Dendritic cell treated with granulocyte-macrophage colony-stimulating factor and Interleukin-4, amounts not matched to agents 40 ng/mL and 50 ng/mL, for 4 days (primary cell): ENCODE measurements at regions not wholly inside any gene's neighbourhood (a gene's known extent, or its start where the extent isn't known, plus 50 kb on each side); places are given as distances from the start of the nearest gene placed in this dataset.

ENCODE experiments used
- H3K27ac Mint-ChIP-seq: one replicate; pipeline ENCODE4 v1.8.0; 2022; ENCODE audit warnings: mild to moderate bottlenecking, mixed read lengths
- H3K27me3 Mint-ChIP-seq: one replicate; pipeline ENCODE4 v1.8.0; 2022; ENCODE audit warnings: mild to moderate bottlenecking, mixed read lengths
- H3K36me3 Mint-ChIP-seq: one replicate; pipeline ENCODE4 v1.8.0; 2022; ENCODE audit warnings: low read depth, mixed read lengths
- H3K4me1 Mint-ChIP-seq: one replicate; pipeline ENCODE4 v1.8.0; 2022; ENCODE audit warnings: low read depth, mixed read lengths
- H3K4me3 Mint-ChIP-seq: one replicate; pipeline ENCODE4 v1.8.0; 2022; ENCODE audit warnings: mild to moderate bottlenecking, moderate library complexity, mixed read lengths
- H3K9me3 Mint-ChIP-seq: one replicate; pipeline ENCODE4 v1.8.0; 2022; ENCODE audit warnings: mixed read lengths
- intact Hi-C: fragments of 100-400 bp; cut with micrococcal nuclease; formaldehyde crosslinking; loops from one replicate; pipeline ENCODE4 v1.15.0; 2022

DNA sequence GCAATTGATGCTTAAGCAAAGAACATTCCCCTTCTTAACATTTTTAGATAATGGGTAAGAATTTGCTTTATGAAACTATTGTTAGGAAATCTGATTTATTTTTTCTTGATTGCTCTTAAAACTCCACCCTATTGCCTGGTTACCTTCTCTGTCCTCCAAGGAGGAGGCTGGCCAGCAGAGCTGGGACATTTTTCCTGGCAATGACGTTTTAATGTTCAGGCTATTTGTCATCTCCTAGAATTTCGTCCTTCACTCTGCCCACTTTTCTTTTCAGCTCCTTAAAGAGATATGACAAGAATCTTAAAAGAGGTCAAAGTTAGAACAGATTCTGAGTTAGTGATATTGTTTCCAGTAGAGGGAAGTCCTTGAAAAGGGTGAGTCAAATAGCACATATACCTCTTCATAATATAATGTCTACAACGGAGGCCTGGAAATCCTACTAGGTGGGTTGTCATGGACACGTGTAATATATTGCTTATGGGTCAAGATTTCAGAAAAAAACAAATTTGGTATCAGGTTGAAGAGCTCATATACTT lies 141.0 kb downstream of the CMPK2 start:
- intact Hi-C loops: no loop called here
- Mint-ChIP-seq H3K27me3 (no peaks in the 10 kb centered on the region), H3K4me1 (no peaks in the 10 kb centered on the region), H3K9me3 (no peaks in the 10 kb centered on the region), H3K36me3 (no peaks in the 10 kb centered on the region), H3K4me3 (no peak overlapping the region), H3K27ac (no peak overlapping the region)

DNA sequence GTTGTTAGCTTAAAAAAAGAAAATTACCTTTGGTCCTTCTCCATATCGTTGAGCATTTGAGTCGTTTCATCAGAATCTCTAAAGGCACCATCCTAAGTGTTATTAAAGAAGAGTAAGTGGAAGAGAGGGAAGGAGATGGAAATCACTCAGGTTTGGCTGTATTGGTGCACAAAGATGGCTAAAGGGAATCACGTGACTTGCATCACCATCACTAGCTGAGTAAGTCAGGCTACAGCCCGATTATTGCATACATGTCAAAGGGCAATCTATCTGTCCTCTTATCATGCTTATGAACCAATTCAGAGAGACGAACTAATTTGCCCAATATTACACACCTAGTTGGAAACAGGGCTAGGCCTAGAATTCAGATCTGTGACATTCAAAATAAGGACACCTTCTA lies 137.6 kb downstream of the CMPK2 start:
- intact Hi-C loops: no loop called here
- Mint-ChIP-seq H3K4me3 (no peak overlapping the region), H3K36me3 (no peaks in the 10 kb centered on the region), H3K4me1 (no peaks in the 10 kb centered on the region), H3K27ac (no peak overlapping the region), H3K27me3 (peaks cover 2% of the 10 kb centered on the region), H3K9me3 (no peaks in the 10 kb centered on the region)

DNA sequence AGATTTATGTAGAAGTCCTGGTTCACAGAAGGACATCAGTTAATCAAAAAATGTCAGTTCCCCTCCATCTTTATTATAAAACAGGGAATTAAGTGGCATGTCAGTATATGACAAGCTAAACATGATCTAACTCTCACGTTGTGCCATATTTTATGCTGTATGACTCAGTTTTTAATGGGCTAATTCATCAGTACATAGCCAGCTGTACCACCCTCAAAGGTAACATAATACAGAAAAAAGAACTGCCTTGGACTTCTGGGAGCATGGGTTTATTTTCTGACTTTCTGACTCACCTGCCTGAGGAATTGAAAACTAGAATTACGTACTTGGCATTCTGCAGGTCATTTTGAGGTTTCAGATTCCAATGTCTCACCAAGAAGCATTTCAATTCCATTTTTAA lies 135.7 kb downstream of the CMPK2 start:
- no peaks in the 10 kb centered on the region for H3K9me3 Mint-ChIP-seq
- H3K36me3 Mint-ChIP-seq: no peaks in the 10 kb centered on the region
- intact Hi-C loops: no loop called here
- no peak overlapping the region for H3K4me3 Mint-ChIP-seq
- no peak overlapping the region for H3K27ac Mint-ChIP-seq
- peaks cover 2% of the 10 kb centered on the region for H3K27me3 Mint-ChIP-seq
- no peaks in the 10 kb centered on the region for H3K4me1 Mint-ChIP-seq

DNA sequence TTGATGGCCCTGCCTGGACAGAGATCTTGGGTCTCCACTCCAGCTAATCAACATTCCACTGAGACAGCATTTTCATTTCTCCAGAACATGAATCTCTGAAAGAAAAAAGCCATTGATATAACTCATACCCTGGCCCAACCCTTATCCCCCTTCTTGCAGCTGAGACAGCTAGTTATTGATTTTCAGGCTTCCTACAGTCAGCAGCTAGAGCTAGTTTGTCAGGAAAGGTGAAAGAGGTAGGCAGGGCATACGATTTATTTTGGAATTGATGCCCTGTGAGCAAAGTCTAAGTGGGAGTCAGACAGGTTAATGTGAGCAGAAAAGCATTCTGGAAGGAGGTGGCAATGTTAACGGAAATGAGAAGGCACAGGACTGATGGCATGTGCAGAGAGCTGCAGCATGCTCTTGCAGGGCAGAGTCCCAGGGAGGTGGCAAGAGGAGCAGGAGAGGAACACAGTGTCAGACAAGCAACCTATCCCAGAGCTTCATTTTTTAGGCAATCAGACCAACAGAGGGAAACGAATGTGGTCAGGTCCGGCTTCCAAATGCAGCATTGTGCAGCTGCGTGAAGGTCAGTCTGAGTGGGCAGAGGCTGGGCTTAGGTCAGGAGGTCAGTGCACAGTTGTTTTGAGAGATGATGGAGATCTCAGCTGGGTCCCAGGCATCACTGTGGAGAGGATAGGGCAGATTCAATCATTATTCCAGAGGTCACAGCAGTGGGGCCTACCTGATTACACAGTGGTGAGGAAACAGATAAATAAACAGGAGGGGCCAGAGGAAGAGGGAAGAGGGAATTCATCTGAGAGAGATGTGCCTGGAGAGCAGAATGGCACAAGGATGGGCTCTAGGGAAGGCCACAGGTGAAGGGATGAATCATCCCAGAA lies 134.8 kb downstream of the CMPK2 start:
- Mint-ChIP-seq H3K36me3 (no peaks in the 10 kb centered on the region), H3K4me3 (no peak overlapping the region), H3K27me3 (peaks cover 2% of the 10 kb centered on the region), H3K4me1 (no peaks in the 10 kb centered on the region), H3K27ac (no peak overlapping the region), H3K9me3 (no peaks in the 10 kb centered on the region)
- intact Hi-C loops: no loop called here

DNA sequence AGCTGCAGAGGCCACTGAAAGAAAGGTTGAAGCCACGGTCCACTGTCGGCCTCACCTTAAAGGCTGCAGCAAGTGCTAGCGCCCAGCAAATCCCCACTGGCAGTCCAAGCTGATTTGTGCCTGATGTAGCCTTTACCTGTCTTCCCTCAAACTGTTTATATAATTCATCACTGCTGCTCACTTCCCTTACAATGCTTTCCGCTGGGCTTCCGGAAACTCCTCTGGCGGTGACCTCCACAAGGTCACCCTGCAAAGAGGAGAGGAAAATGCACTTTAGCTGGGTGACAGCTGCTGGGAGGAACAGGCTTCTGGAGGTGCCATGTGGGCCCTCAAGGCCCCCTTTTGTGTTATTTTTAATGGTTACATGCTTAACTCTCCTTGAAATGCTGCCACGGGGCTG lies 126.2 kb downstream of the CMPK2 start:
- peaks cover 1% of the 10 kb centered on the region for H3K27me3 Mint-ChIP-seq
- H3K9me3 Mint-ChIP-seq: no peaks in the 10 kb centered on the region
- intact Hi-C loops: no loop called here
- no peaks in the 10 kb centered on the region for H3K36me3 Mint-ChIP-seq
- H3K4me1 Mint-ChIP-seq: no peaks in the 10 kb centered on the region
- no peak overlapping the region for H3K4me3 Mint-ChIP-seq
- H3K27ac Mint-ChIP-seq: no peak overlapping the region

DNA sequence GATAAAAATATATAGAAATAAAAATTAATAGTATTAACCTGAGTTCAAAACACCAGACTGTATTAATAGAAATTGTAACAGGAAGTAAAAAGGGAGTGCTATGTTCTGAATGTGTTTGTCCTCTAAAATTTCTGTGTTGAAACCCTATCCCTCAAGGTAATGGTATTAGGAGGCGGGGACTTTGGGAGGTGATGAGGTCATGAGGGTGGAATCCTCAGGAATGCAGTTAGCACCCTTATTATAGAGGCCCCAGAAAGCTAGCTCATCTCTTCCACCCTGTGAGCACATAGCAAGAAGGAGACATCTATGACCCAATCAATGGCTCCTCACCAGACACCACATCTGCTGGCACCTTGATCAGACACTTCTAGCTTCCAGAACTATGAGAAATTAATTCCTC lies 124.5 kb downstream of the CMPK2 start:
- Mint-ChIP-seq H3K4me1 (no peaks in the 10 kb centered on the region), H3K9me3 (no peaks in the 10 kb centered on the region), H3K36me3 (no peaks in the 10 kb centered on the region), H3K27ac (no peak overlapping the region), H3K4me3 (no peak overlapping the region), H3K27me3 (peaks cover 1% of the 10 kb centered on the region)
- intact Hi-C loops: no loop called here

DNA sequence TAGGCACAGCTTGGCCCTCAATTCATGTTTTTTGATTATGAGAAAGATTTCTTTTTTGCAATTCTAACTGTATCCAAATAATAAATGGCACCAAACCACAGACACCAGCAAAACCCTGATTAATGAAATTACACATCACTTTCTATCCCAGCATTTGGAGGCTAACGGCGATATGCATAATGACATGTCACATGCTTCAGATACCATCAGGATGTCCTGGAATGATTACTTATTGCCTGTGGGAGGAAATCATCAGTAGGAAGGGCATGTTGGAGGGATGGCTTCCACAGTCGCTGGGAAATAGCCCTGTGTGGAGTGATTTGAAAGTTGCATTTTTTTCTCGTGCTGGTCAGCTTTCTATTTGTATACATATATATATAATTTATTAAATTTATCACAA lies 121.7 kb downstream of the CMPK2 start:
- Mint-ChIP-seq H3K36me3 (no peaks in the 10 kb centered on the region), H3K9me3 (no peaks in the 10 kb centered on the region), H3K4me3 (no peak overlapping the region), H3K27ac (no peak overlapping the region), H3K4me1 (no peaks in the 10 kb centered on the region), H3K27me3 (peaks cover 7% of the 10 kb centered on the region)
- intact Hi-C loops: no loop called here

DNA sequence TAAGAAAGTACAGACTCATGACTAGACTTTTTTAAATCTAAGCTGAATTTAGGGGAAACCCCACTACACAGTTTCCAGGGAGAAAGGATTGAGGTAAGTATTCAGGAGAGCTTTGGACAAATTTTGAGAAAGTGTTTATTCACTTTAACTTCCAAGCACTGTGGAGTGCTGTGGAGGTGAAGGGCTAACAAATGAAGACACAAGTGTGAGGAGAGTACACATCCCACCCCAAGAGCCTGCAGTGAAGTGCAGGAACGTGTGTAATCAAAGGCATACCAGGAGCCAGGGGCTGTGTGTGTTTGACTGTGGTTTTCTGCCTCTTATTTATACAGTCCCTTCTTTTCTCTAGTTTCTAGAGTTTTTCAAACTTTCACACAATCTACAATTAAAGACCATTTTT lies 118.3 kb downstream of the CMPK2 start:
- intact Hi-C loops: no loop called here
- H3K36me3 Mint-ChIP-seq: no peaks in the 10 kb centered on the region
- H3K4me1 Mint-ChIP-seq: no peaks in the 10 kb centered on the region
- H3K4me3 Mint-ChIP-seq: no peak overlapping the region
- no peaks in the 10 kb centered on the region for H3K9me3 Mint-ChIP-seq
- H3K27me3 Mint-ChIP-seq: peaks cover 10% of the 10 kb centered on the region
- H3K27ac Mint-ChIP-seq: no peak overlapping the region

DNA sequence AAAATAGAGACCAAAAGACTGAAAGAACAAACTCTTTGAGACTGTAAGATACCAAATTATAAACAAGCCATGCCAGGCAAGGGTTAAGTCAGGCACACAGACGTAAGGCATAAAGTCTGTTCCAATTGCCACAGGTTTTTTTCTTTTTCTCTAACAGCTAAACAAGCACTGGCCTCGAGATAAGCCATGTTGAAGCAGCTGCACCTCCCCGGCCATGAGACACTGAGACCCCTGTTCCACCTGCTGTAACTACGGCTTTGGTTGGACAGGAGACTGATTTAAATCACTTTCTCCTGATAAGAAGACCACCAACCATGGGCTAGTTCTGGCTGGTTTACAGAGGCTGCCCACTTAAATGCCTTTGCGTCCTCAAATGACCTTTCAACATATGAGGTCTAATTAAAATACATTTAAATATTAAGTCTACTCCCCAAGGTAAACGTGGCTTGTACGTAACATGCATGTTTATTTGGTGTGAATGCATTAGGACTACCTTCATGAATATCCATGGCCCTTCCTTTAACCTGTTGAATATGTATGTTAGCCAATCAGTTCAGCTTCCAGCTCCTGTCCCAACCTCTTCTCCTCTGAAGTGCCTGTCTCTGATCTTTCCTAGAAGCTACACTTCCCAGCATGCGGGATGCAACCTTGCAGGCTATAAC lies 117.2 kb downstream of the CMPK2 start:
- H3K27me3 Mint-ChIP-seq: peaks cover 14% of the 10 kb centered on the region

DNA sequence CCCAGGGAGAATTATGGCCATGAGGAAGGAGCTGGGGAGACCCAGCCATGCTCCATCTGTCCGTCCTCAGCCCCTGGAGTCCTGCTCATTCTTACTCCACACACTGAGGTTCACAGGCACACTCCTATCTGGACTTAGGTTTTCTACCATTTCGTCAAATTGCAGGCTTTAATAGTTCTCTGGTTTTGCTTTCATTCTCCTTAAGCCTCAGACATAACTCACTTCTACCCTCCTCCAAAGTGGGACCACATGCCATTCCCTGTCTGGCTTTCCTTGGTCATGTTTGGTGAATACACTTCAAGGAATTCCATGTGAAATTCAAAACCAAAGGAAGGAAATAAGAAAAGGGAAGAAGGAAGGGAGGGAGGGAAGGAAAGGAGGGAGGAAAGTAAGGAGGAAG lies 115.7 kb downstream of the CMPK2 start:
- no peaks in the 10 kb centered on the region for H3K9me3 Mint-ChIP-seq
- no peak overlapping the region for H3K27ac Mint-ChIP-seq
- intact Hi-C loops: no loop called here
- no peak overlapping the region for H3K4me3 Mint-ChIP-seq
- H3K27me3 Mint-ChIP-seq: peaks cover 19% of the 10 kb centered on the region
- H3K36me3 Mint-ChIP-seq: no peaks in the 10 kb centered on the region
- H3K4me1 Mint-ChIP-seq: no peaks in the 10 kb centered on the region

More for the DNA sequence above, 117.2 kb downstream of the CMPK2 start:
- H3K36me3 Mint-ChIP-seq: no peaks in the 10 kb centered on the region
- no peak overlapping the region for H3K27ac Mint-ChIP-seq
- no peaks in the 10 kb centered on the region for H3K9me3 Mint-ChIP-seq
- intact Hi-C loops: no loop called here
- no peak overlapping the region for H3K4me3 Mint-ChIP-seq
- H3K4me1 Mint-ChIP-seq: no peaks in the 10 kb centered on the region

DNA sequence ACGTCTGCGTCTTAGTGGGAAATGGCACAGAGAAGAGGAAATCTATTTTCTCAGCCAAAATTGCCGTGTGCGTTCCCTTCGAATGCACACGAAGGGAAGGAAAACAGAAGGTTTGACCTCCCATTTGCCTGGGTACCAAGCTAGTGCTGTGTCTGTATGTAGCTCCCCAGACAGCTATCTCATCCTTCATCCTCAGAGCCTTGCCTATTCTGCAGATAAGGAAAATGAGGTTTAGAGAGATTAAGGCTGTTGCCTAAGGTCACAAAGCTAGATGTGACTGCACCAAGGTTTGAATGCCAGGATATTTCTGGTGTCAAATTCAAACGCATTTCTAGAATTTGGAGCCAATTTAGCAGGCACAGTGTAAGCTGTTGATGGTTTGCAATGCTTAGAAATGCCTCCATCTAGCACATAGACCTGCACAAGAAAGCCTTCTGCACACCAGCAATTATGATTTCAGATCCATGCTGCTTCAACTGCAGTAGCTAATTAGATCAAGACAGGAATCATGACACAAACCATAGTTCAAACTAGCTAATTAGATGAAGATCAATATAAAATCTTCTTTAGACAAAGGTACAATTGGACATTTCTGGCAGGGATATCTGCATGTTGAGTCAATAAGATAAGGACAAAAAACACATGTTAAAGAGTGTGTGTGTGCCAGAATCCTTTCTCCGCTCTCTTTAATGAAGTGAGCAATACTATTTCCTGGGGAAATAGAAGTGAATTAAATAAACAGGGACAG lies 115.1 kb downstream of the CMPK2 start:
- no peaks in the 10 kb centered on the region for H3K36me3 Mint-ChIP-seq
- no peaks in the 10 kb centered on the region for H3K9me3 Mint-ChIP-seq
- H3K4me3 Mint-ChIP-seq: no peak overlapping the region
- H3K4me1 Mint-ChIP-seq: no peaks in the 10 kb centered on the region
- no peak overlapping the region for H3K27ac Mint-ChIP-seq
- intact Hi-C loops: no loop called here
- peaks cover 19% of the 10 kb centered on the region for H3K27me3 Mint-ChIP-seq

DNA sequence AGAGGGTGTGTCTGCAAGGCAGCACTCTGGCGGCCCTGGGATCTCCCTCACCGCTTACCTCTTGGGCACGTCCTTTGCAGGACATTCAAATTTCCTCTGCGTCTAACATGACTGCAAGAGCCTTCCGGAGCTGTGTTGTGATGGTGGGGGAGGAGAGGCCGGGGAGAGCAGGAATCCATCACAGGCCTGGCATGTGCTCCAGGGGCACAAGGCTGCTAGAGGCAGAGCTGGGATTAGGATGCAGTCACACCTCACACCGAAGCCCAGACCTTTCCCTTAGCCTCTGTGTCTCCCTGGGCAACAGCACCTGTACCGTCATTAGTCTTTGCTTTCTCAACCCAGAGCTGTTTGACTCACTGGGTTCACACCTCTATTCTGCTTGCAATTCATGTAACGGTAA lies 111.3 kb downstream of the CMPK2 start:
- no peak overlapping the region for H3K4me3 Mint-ChIP-seq
- intact Hi-C loops: no loop called here
- no peaks in the 10 kb centered on the region for H3K9me3 Mint-ChIP-seq
- H3K36me3 Mint-ChIP-seq: no peaks in the 10 kb centered on the region
- no peak overlapping the region for H3K27ac Mint-ChIP-seq
- peaks cover 13% of the 10 kb centered on the region for H3K27me3 Mint-ChIP-seq
- H3K4me1 Mint-ChIP-seq: no peaks in the 10 kb centered on the region

DNA sequence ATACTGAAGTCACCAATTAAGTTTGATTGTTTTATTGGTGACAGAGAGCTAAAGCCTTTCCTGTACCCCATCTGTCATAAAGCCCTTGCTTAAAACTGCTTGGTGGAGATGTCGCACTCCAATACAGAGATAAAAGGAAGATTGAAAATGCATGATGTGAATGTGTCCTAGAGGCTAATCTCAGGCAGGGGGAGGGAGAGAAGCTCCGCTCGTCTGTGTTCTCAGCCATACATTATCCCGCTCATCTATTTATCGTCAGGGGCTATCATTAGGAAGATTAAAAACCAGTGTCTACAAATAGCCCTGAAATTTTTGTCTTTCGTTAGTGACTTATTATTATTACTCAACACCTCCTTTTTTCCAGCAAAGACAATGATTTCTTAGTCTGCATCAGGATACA lies 110.3 kb downstream of the CMPK2 start:
- H3K9me3 Mint-ChIP-seq: no peaks in the 10 kb centered on the region
- no peak overlapping the region for H3K27ac Mint-ChIP-seq
- intact Hi-C loops: no loop called here
- no peak overlapping the region for H3K4me3 Mint-ChIP-seq
- H3K36me3 Mint-ChIP-seq: no peaks in the 10 kb centered on the region
- H3K4me1 Mint-ChIP-seq: no peaks in the 10 kb centered on the region
- peaks cover 10% of the 10 kb centered on the region for H3K27me3 Mint-ChIP-seq

DNA sequence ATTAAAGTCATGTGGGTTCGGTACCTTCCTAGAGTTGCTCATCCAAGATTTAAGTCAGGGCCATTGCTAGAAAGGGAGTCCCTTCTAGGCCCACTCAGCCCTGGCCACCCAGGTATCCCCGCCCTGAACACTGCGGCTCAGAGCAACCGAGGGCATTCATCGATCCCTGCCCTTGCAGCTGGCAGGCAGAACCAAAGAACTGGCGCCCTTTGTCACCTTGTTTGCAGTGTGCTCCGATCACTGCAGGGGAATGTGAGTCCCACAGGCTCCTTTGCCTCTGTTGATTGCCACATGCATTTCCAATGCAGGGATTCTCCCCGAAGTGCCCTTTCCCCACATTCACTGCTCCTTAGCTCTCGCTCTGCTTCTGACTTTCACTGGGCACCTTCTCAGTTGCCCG lies 108.5 kb downstream of the CMPK2 start:
- H3K4me3 Mint-ChIP-seq: no peak overlapping the region
- peaks cover 10% of the 10 kb centered on the region for H3K27me3 Mint-ChIP-seq
- no peaks in the 10 kb centered on the region for H3K4me1 Mint-ChIP-seq
- no peaks in the 10 kb centered on the region for H3K9me3 Mint-ChIP-seq
- intact Hi-C loops: no loop called here
- H3K27ac Mint-ChIP-seq: no peak overlapping the region
- H3K36me3 Mint-ChIP-seq: no peaks in the 10 kb centered on the region
